HG02943 (cell line): ENCODE measurements at regions not wholly inside any gene's neighbourhood (a gene's known extent, or its start where the extent isn't known, plus 50 kb on each side); places are given as distances from the start of the nearest gene placed in this dataset.

ENCODE experiments used
- ATAC-seq: cut with Tn5 transposase; IDR thresholded peaks from one replicate; pipeline ENCODE4 v1.9.1; 2021; ENCODE audit warnings: mild to moderate bottlenecking, low read depth, moderate library complexity; ENCODE audit not compliant: unreplicated experiment

GRCh38 chr12:30874455-30875321 lies 51.9 kb upstream of the TSPAN11 start:
- no peak for ATAC-seq

GRCh38 chr12:30870491-30871265 lies 55.9 kb upstream of the TSPAN11 start:
- ATAC-seq: no peak

DNA sequence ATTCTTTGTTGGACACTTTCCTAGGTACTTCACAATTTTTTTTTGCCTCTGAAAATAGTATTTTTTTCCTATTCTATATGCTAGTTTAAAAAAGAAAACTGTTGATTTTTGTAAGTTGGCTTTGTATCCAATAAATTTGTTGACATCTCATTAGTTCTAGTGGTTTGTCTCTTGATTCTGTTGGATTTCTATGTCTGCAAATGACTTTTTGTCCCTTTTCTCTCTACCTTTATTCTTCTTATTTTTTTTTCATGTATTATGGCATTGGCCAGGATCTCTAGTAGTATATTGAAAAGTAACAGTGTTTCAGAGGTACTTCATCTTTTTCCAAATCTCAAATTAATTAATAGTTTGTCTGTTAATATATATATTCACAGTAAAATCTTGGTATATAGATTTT lies 59.1 kb upstream of the TSPAN11 start:
- no peak for ATAC-seq

DNA sequence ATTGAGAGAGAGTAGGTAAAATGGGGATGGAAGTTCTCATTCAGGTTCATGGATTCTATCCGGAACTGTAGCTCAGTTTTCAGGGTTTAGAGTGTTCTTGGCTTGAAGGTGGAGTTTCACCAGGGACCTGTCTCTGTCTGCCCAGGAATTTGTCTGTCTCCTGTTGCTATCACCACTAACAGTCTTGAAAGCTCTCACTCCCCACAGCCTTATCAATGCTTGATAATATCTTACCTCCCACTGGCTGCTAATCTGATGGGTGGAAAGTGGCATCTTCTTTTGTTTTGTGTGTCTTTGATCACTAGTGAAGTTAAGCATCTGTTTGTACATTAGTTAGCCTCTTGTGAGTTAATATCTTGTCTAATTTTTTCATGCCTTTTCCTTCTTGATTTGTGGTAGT lies 60.3 kb upstream of the TSPAN11 start:
- no peak for ATAC-seq

DNA sequence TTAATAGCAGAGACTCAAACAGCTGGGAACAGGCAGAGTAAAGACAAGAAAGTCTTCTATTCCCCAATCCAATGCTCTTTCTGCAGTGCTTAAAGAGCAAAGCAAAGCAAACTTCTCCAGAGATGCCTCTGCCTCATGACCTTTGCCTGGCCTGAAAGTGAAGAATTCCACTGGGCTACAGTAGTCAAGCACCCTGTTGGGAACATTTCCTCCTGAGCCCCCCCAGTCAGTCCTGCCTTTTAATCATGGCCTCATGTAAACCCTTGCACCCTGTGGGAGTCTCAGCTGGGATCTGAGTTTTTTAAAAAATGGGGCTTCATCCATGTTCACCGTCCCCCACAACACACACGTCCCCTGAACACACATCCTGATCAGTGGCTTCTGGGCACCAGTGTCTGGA lies 62.7 kb upstream of the TSPAN11 start:
- no peak for ATAC-seq

- no peak for ATAC-seq
These were observed 64.1 kb upstream of the TSPAN11 start for GRCh38 chr12:30862486-30862885.

GRCh38 chr12:30859226-30859625 lies 67.3 kb upstream of the TSPAN11 start:
- ATAC-seq: no peak

- ATAC-seq: no peak
These were observed 68.1 kb upstream of the TSPAN11 start for GRCh38 chr12:30858471-30858870.

GRCh38 chr12:30853561-30854133 lies 72.9 kb upstream of the TSPAN11 start:
- ATAC-seq: no peak

- no peak for ATAC-seq
These were observed 75.9 kb upstream of the TSPAN11 start for GRCh38 chr12:30850684-30851083.

GRCh38 chr12:30847259-30847658 lies 79.3 kb upstream of the TSPAN11 start:
- no peak for ATAC-seq

DNA sequence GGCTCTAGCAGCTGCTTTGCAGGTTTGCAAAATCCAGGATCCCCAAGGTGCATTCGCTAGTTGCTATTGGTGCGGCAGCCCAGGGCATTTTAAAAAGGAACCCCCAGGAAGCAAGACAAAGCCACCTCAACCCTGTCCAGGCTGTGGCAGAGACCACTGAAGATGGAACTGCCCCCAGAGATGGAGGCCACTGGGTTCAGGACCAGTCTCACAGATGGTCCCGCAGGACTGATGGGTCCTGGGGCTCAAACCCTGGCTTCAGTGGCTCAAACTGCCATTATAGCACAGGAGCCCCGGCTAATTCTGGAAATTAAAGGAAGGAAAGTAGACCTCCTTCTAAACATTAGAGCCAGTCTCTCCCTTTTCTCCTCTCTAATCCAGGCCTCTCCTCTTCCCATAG lies 79.8 kb upstream of the TSPAN11 start:
- no peak for ATAC-seq

DNA sequence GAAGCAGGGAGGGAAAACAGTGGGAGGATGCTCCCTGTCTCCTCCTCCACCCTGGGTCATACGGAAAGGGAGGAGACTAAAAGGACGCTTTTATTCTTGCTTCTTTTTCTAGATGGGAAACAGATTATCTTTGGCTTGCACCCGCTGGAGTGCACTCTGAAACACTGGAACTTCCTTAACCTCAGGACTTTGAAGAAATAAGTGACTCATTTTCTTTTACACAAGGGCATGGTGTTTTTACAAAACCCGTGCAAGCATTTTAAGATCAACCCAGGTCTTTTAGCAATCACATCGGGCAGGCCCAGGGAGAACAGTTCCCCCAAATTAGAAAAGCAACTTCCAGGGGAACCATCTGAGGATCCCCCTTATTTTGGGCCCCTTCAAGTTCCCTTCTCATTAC lies 80.9 kb upstream of the TSPAN11 start:
- ATAC-seq: no peak

DNA sequence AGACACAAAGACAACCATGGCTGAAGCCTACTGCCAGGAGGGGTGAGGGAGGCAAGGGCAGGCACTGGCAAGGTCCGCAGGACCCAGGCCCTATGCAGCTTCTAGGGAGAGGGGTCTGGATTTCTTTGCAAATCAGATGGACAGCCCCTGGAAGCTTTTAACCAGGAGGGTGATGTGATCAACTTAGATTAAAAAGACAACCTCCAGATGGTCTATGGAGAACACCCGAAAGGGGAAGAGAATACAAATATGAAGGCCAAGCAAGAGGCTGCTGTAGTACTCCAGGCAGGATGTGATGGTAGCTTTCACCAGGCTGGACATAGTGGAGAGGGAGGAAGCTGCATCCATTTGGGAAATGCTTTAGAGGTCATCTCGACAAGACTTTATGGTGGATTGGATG lies 83.3 kb upstream of the TSPAN11 start:
- no peak for ATAC-seq

- no peak for ATAC-seq
These were observed 85.8 kb upstream of the TSPAN11 start for GRCh38 chr12:30840715-30841114.

DNA sequence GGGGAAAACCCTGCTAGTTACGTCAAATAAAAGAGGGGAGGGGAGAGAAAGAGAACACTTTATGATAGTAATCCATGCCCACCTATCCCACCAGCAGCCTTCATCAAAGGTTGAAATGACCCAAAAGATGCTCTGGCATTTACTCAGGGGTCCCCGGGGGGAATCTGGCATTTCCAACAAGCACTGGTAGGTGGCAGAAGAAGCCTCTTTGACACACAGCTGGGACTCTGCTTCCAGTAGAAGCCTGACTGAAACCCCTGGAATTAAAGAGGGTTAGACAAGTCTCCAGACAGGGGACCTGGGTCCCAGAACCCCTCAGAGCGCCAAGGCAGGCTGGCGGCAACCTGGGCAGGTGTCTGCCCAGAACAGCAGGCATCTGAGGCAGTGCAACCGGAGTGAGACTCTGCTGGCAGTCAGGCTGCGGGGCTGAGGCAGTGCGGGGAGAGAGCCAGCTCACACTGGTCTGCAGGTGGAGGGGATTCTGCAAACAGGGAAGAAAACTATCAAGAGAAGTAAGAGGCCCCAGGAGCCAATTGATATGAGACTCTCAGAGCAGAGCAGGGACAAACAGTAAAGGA lies 85.0 kb upstream of the CAPRIN2 start:
- no peak for ATAC-seq

DNA sequence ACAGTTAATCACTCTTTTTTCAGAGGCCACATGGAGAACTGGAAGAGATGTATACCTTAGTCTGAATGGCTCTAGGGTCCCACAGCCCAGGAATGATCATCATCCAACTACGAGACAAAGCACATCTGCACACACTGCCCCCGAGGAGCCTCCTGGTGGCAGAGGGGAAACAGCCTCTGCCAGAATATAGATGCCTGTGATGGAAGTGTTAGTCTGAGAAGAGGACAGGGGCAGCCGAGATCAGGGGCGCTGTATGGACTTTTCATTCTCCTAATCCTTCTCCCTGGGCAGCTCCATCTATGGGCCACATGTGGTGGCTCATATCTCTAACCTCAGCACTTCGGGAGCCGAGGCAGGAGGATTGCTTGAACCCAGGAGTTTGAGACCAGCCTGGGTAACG lies 82.8 kb upstream of the CAPRIN2 start:
- ATAC-seq: no peak

- no peak for ATAC-seq
These were observed 82.1 kb upstream of the CAPRIN2 start for GRCh38 chr12:30836656-30837445.

GRCh38 chr12:30835216-30835615 lies 80.5 kb upstream of the CAPRIN2 start:
- ATAC-seq: no peak

GRCh38 chr12:30830751-30831150 lies 76.0 kb upstream of the CAPRIN2 start:
- ATAC-seq: no peak
